ENCODE measurements at regions not wholly inside any gene's neighbourhood (a gene's known extent, or its start where the extent isn't known, plus 50 kb on each side); places are given as distances from the start of the nearest gene placed in this dataset.

DNA sequence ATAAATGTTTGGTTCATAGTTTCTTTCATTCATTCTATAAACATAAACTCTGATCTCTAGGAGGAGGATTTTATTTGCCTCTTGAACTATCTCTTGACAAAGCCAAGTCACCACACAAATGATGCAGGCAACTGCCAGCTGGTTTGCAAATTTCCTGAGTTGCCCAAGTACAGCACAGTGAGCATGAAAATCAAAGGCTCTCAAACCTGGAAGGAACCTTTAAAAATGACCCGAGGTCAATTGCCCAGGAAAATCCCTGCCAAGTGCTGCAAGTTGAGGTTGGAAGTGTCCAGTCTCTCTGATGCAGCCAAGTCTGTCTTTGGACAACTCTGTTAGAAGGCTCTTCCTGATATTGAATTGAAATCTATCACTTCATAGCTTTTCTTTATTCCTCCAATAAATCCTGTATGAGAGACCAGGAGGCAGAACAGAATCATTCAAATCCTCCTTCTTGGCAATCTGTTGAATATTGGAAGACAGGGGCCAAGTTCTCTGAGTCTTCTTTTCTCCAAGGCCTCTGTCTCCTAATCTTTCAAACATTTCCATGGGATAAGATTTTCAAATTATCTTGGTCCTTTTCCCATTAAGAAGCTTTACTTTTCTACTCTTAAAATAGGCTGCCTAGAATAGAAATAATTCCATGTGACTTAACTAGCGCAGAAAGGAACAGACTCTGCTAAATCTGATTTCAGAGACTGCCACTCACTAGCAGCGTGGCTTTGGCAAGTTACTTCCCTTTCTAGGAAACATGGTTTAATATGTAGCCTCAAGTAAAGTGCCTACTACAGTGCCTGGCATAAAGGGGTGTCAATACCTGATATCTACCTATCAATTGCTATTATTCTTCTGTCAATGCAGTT lies 159.2 kb downstream of the SNX18 start:
- H3K36me3 Mint-ChIP-seq (ENCODE audit: low read depth), result peaks cover 4% of the 10 kb centered on the region
- peaks cover 5% of the 10 kb centered on the region for H3K4me1 Mint-ChIP-seq
- TF ChIP-seq, protein P1, sequence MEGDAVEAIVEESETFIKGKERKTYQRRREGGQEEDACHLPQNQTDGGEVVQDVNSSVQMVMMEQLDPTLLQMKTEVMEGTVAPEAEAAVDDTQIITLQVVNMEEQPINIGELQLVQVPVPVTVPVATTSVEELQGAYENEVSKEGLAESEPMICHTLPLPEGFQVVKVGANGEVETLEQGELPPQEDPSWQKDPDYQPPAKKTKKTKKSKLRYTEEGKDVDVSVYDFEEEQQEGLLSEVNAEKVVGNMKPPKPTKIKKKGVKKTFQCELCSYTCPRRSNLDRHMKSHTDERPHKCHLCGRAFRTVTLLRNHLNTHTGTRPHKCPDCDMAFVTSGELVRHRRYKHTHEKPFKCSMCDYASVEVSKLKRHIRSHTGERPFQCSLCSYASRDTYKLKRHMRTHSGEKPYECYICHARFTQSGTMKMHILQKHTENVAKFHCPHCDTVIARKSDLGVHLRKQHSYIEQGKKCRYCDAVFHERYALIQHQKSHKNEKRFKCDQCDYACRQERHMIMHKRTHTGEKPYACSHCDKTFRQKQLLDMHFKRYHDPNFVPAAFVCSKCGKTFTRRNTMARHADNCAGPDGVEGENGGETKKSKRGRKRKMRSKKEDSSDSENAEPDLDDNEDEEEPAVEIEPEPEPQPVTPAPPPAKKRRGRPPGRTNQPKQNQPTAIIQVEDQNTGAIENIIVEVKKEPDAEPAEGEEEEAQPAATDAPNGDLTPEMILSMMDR (conservative IDR thresholded peaks at IDR 0.05), result no peak
- no peaks in the 10 kb centered on the region for H3K27me3 Mint-ChIP-seq (ENCODE audit: low read depth)
- H3K4me3 Mint-ChIP-seq, result no peak overlapping the region
- peaks cover 6% of the 10 kb centered on the region for H3K9me3 Mint-ChIP-seq
- no peak overlapping the region for H3K27ac Mint-ChIP-seq (ENCODE audit: unreplicated experiment)
- no peak for DNase-seq (ENCODE audit: low read depth, low spot score)

DNA sequence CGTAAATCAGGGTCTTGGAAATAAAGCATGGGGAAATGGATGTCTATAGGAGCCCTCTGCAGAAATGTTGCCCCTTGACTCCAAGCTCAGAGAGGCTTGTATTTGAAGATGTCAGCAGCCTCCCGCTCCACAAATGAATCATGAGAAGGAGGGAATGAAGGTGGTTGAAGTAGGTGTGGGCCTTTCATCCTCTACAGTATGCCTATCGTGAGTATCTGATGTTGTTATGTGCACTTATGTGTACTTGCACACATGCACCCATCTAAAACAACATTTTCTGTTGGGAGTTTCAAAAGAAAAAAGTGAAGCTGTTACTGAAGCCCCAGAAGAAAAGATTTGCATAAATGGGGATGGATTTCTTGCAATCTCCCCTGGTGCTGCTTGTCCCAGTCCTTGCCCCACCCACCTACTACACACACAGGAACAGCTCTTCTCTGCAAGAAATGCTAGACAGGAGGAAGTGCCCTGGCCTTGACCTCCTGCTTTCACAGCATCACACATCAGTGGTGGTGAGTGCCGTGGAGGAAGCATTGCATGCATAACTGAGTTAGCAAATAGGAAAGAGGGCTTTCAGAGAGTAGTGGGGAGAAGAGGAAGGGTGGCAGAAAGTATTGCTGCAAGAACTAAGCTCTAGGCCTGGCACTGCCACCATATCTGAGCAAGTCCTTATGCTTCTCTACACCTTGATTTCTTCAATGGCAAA lies 156.1 kb downstream of the SNX18 start:
- no peak overlapping the region for H3K27ac Mint-ChIP-seq (ENCODE audit: unreplicated experiment)
- H3K4me3 Mint-ChIP-seq, result no peak overlapping the region
- no peak for DNase-seq (ENCODE audit: low read depth, low spot score)
- TF ChIP-seq, protein P1 (conservative IDR thresholded peaks at IDR 0.05), result no peak
- H3K36me3 Mint-ChIP-seq (ENCODE audit: low read depth), result peaks cover 4% of the 10 kb centered on the region
- H3K9me3 Mint-ChIP-seq, result peaks cover 6% of the 10 kb centered on the region
- H3K4me1 Mint-ChIP-seq, result peaks cover 10% of the 10 kb centered on the region
- H3K27me3 Mint-ChIP-seq (ENCODE audit: low read depth), result no peaks in the 10 kb centered on the region

DNA sequence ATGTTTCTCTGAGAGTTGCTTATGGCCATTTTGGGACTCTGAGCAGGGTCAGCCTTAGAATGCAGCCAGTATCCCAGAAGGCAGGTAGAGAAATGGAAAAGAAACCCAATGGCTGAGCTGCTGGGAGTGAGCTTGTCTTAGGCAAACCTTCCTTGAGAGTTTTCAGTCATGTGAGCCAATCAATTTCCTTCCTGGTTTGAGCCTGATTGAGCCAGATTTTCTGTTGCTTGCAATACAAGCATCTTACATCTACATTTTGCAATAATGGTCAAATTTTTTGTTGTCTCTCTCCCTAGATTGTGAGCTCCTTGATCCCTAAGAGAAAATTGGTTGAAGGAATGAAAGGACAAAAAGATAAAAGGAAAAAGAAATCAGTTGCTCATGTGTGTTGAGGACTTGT lies 155.3 kb downstream of the SNX18 start:
- TF ChIP-seq, protein P1 (conservative IDR thresholded peaks at IDR 0.05), result no peak
- Mint-ChIP-seq H3K36me3 (ENCODE audit: low read depth) (peaks cover 7% of the 10 kb centered on the region), H3K9me3 (peaks cover 14% of the 10 kb centered on the region), H3K27me3 (ENCODE audit: low read depth) (no peaks in the 10 kb centered on the region), H3K27ac (ENCODE audit: unreplicated experiment) (no peak overlapping the region), H3K4me3 (no peak overlapping the region), H3K4me1 (peaks cover 10% of the 10 kb centered on the region)
- DNase-seq (ENCODE audit: low read depth, low spot score), result no peak

DNA sequence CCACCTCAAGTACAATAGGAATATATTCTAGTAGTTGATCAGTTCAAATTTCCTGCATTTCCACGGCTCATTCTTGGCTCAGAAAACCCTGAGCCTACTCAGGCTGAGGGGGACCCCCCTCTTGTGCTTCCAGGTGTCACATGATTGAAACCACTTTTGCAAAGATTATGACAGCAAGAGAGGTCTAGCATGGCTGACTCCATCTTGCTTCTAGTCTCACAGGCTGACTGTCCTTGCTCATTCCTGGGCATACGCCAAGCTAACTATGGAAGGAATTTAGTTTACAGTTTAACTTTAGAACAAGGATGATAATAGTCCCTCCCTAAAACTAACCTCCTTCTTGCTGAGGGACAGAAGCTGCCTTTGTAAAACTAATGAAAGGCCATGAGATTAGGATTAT lies 154.1 kb downstream of the SNX18 start:
- Mint-ChIP-seq H3K4me1 (peaks cover 10% of the 10 kb centered on the region), H3K4me3 (no peak overlapping the region), H3K27me3 (ENCODE audit: low read depth) (no peaks in the 10 kb centered on the region), H3K27ac (ENCODE audit: unreplicated experiment) (no peak overlapping the region), H3K9me3 (peaks cover 14% of the 10 kb centered on the region), H3K36me3 (ENCODE audit: low read depth) (peaks cover 7% of the 10 kb centered on the region)
- no peak for DNase-seq (ENCODE audit: low read depth, low spot score)
- TF ChIP-seq, protein P1 (conservative IDR thresholded peaks at IDR 0.05), result no peak

DNA sequence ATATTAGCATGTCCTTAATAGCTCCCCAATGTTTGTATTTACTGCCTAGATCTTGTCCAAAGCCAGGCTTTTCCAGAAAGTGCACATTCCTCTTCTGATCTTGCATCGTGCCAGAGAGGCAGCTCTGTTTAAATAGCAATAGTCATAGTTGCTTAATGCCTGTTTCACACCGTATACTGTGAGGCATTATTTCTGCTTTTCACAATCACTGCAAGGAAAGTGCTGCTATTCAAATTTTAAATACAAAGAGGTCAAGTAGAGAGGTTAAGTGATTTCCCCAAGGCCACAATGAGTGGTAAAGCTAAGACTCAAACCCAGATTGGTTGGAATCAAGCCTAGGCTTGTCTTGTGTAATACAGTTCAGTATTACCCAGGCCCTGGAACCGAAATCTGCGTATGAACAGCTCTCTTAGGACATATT lies 153.6 kb downstream of the SNX18 start:
- peaks cover 14% of the 10 kb centered on the region for H3K9me3 Mint-ChIP-seq
- no peak overlapping the region for H3K27ac Mint-ChIP-seq (ENCODE audit: unreplicated experiment)
- peaks cover 10% of the 10 kb centered on the region for H3K4me1 Mint-ChIP-seq
- TF ChIP-seq, protein P1 (conservative IDR thresholded peaks at IDR 0.05), result no peak
- DNase-seq (ENCODE audit: low read depth, low spot score), result no peak
- peaks cover 7% of the 10 kb centered on the region for H3K36me3 Mint-ChIP-seq (ENCODE audit: low read depth)
- no peak overlapping the region for H3K4me3 Mint-ChIP-seq
- no peaks in the 10 kb centered on the region for H3K27me3 Mint-ChIP-seq (ENCODE audit: low read depth)
